ENCODE measurements at regions not wholly inside any gene's neighbourhood (a gene's known extent, or its start where the extent isn't known, plus 50 kb on each side); places are given as distances from the start of the nearest gene placed in this dataset.
"Not testable (repeated sequence)": the region's sequence is repeated elsewhere in the genome, so short reads cannot be mapped to it uniquely, and the experiment has no call there.

GRCh38 chr3:6438031-6438430 is 422.9 kb upstream of the GRM7 start:
- no peak for DNase-seq (ENCODE audit: low spot score)

- no peak for DNase-seq (ENCODE audit: low spot score)
Observed at GRCh38 chr3:6439226-6439625, 421.7 kb upstream of the GRM7 start.

DNA sequence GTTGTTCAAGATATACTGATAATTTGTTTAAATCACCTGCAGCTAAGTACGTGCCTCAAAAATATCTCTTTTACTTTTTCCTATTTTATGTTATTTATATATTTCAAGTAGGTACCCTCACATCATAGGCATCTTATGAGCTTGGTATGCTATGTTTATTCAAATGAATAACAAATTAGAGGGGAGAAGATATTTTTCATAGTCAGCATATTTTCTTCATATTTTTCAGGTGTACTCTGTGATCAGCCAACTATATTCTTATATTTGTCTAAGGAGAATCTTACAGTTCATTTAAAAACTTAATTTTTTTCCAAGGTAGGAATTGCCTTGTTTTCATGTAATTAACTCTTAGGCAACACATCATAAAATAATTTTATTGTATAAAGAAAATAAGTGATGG is 421.1 kb upstream of the GRM7 start:
- DNase-seq (ENCODE audit: low spot score): no peak

GRCh38 chr3:6444888-6445658 is 415.8 kb upstream of the GRM7 start:
- DNase-seq (ENCODE audit: low spot score): no peak

DNA sequence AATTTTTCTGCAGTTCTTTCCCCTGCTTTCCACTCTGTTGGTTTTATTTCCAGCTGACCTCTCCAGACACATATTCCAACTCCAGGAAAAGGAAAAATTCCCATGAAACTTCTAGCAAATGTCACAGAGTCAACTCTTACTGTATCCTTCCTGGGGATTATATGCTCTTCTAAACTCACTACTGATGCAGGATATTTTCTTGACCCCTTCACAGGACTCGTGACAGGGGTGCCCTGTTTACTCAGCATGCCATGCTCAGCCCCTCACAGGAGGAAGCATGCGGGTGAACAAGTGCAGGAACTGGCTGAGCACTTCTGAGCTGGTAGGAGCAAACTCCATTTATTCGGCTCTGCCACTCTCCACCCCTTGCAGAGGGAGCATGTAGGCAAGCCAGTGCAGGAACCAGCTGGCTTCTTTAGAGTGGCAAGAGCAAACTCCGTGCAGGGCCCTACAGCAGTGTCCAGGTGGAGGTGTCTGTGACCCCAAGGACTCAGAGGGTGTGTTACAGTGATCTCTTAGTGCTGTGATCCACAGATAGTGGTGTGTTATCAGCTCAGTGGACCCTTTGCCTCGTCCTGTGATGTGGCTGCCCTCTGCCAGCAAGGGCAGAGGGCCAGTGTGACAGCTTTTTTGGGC is 413.6 kb upstream of the GRM7 start:
- DNase-seq (ENCODE audit: low spot score): no peak

DNA sequence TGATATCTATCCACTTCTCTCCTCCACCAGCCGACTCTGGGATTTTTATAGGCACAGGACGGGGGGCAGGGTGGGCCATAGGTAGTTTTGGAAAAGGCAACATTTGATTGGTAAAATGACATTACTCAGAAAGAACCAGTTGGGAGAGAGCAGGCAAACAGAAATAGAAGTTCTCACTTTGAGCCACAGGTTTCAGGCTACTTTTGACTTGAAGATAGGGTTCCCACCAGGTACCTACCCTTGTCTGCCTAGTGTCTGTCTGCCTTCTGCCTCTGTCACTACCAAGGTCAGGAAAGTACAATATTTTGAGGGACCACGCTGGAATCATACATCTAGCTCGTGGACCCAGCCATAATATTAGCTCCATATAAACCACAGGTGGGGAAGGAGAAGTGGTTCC is 412.9 kb upstream of the GRM7 start:
- no peak for DNase-seq (ENCODE audit: low spot score)

DNA sequence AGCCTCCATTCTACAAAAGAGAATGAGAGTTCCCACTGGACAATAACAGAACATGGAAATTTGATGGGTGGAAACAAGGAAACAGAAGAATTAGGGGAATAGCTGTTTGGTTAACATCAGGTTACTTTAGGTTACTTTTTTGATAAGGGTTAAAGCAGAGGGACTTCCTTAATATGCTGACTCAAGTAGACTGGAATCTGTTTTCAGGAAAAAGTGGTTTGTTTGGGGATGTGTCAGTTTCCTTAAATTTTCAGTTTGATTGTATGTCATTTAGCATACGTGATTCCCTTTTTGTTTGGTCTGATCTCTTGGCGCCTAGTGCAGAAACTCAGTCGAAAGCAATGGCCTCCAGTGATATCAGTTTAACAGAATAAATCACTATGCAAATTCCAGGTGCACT is 411.8 kb upstream of the GRM7 start:
- no peak for DNase-seq (ENCODE audit: low spot score)

- DNase-seq (ENCODE audit: low spot score): no peak
Observed at GRCh38 chr3:6452974-6453373, 407.9 kb upstream of the GRM7 start.

- DNase-seq (ENCODE audit: low spot score): no peak
Observed at GRCh38 chr3:6455031-6455430, 405.9 kb upstream of the GRM7 start.

GRCh38 chr3:6467186-6467585 is 393.7 kb upstream of the GRM7 start:
- DNase-seq (ENCODE audit: low spot score): no peak

GRCh38 chr3:6468589-6468988 is 392.3 kb upstream of the GRM7 start:
- no peak for DNase-seq (ENCODE audit: low spot score)

- no peak for DNase-seq (ENCODE audit: low spot score)
Observed at GRCh38 chr3:6471744-6472143, 389.2 kb upstream of the GRM7 start.

- DNase-seq (ENCODE audit: low spot score): not testable (repeated sequence)
Observed at GRCh38 chr3:6490487-6491327, 370.2 kb upstream of the GRM7 start.

DNA sequence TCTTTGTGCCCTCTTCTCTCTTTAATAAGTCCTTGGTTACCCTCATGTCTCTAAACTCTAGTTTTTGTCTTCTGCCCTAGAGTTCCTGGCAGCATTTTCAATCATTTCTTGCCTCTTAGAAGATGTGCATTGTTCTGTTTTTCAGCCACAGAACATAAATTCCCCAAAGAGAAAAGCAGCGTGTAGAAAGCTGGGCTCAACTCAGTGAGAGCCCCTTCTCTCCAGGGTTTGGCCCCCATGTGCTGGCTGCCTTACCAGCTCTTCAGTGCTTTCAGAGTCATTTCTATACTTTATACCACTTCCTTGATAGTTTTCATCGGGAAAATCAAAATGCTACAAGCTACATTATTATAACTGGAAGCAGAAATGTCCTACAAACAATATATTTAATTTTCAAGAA is 369.1 kb upstream of the GRM7 start:
- DNase-seq (ENCODE audit: low spot score): no peak

DNA sequence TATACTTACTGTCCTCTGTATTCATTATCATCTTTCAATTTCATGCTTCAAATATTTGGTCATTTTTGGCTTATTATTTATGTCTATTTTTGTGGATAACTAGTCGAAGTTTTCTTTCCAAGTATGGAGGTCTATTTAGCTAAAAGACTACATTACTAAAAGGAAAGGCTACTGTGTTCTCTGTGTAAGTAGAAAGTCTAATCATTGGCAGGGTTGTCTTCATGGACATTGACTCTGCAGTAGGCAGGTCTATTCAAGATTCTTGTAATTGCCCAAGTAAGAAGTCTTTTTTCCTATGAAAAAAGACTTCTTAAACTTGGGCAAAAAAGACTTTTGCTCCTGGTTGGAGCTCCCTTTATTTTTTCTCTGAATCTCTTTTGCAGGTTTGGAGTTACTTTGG is 368.6 kb upstream of the GRM7 start:
- no peak for DNase-seq (ENCODE audit: low spot score)

GRCh38 chr3:6498944-6499343 is 362.0 kb upstream of the GRM7 start:
- not testable (repeated sequence) for DNase-seq (ENCODE audit: low spot score)

DNA sequence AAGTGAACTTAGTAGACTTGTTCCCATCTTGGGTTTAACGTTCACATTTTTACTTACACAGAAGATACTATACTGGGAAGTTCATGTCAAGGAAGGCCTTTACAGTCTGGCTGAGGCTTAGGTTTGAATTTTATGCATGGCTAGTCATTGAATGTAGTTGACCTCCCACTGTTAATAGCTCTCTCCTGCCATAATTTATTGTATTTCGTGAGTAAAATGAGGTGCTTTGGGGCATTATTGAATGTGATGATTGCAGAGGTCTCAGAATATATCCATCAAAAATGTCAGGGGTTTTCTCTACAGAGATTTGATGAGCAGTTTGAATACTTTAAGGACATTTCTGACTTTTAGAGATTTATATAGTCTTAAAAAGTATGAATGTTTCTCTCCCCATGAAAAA is 356.6 kb upstream of the GRM7 start:
- no peak for DNase-seq (ENCODE audit: low spot score)

- no peak for DNase-seq (ENCODE audit: low spot score)
Observed at GRCh38 chr3:6504834-6505233, 356.1 kb upstream of the GRM7 start.

DNA sequence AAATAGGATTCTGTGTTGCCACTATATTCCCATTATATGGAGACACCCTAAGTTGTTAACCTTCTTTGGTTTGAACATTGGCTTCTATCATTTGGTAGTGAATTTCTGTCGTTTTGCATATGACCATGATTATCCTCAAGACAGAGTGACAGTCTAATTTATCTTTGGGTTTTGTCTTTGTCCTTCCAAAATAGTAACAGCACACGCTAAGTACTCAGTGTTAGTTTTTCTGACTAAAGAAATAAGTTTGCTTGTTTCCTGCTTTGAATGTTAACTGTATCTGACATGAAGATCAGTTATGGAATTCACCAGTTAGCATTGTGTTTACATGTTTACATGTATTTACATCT is 352.5 kb upstream of the GRM7 start:
- no peak for DNase-seq (ENCODE audit: low spot score)

DNA sequence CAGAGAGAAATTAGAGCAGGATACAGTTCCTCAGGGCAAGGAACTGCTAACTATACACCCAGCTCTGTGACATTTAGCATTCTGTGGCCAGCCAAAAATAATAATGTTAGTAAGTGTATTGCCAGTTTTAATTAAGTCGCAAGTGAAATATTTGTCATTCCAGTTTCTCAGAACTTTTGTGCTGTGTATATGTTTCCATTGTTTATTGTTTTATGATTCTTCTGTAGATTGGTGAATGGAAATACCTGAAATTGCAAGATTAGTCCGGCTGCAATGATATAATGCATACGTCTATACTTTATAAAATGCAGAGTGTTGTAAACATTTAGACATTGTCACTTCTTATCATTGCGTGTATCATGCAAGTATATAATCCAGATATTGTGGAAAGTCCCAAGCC is 351.3 kb upstream of the GRM7 start:
- no peak for DNase-seq (ENCODE audit: low spot score)

DNA sequence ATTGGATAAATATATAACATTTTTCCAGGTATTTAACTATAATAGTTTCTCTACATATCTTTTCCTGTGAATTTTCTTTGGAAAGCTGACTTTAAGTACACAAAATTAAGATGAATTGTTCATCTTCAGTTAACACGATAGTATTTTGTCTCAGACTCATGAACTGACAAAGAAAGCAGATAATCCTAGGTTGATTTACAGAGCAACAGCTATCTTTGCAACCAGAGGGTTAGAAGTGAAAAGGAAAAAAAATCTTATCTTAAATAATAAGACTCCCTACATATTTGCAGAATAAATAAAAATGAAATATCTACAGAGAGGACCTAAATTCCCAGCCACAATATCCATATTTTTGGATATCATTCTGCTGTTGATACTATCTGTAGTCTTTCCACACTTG is 350.2 kb upstream of the GRM7 start:
- no peak for DNase-seq (ENCODE audit: low spot score)

DNA sequence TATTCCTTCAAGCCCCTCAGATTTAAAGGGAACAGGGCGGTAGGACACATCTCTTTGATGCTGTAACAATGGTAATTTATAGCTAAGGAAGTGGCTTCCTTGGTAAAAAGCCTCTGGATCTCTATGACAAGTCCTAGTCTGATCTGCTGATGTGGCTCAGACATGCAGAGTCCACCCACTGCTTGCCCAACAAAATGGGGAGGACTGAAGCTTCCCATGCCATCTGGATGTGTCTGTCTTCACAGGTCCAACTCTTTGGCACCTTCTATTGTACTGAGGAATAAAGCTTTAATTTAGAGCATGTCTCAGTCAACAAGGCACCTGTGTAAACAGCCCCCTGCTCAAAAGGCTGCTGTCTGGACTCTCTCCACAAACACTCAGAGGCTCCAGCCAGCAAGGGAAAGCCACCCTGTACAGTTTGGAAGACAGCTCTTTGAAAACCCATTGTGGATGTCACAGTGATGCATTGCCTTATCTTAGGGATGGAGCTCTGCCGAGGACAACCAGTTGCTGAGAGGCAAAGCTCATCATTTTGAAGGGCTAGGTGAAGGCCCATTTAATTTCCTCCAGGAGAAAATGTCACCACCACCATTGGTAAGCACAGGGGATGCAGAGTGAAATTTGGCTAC is 348.6 kb upstream of the GRM7 start:
- no peak for DNase-seq (ENCODE audit: low spot score)

- no peak for DNase-seq (ENCODE audit: low spot score)
Observed at GRCh38 chr3:6516143-6516542, 344.8 kb upstream of the GRM7 start.
